Gastrocnemius medialis (tissue), 4 donors: ENCODE measurements at regions not wholly inside any gene's neighbourhood (a gene's known extent, or its start where the extent isn't known, plus 50 kb on each side); places are given as distances from the start of the nearest gene placed in this dataset.

Experiments used
- ATAC-seq, 2 donors: fragments of 150-250 bp; one replicate each; pipeline ENCODE4 v1.9.1; 2016
- DNase-seq, 2 donors: peaks; one replicate each; pipeline ENCODE4 v3.0.0-alpha.2; 2019
- H3K27ac ChIP-seq, 4 donors: fragments of 200-600 bp; sonication (generic); 1 replicate in 1 of 4; 2 replicates in 3 of 4; pipeline ENCODE4 v1.5.1; 2016 to 2018; ENCODE audit warnings: mild to moderate bottlenecking in 2 of 4, moderate library complexity in 1 of 4
- H3K27me3 ChIP-seq, 3 donors: fragments of 200-600 bp; sonication (generic) in 2 of 3; 1 replicate in 1 of 3; 2 replicates in 2 of 3; pipeline versions ENCODE4 v1.5.1 to v1.6.0; 2016 to 2019; ENCODE audit warnings: mild to moderate bottlenecking in 1 of 3, moderate library complexity in 1 of 3
- H3K36me3 ChIP-seq, 2 donors: fragments of 200-600 bp; sonication (generic) in 1 of 2; one replicate each; pipeline ENCODE4 v1.5.1; 2017 to 2018
- H3K4me1 ChIP-seq, 2 donors: fragments of 200-600 bp; sonication (generic) in 1 of 2; one replicate each; pipeline ENCODE4 v1.5.1; 2016 to 2017; ENCODE audit warnings: mild to moderate bottlenecking in 2 of 2
- H3K4me3 ChIP-seq, 4 donors: fragments of 200-600 bp; sonication (generic) in 3 of 4; 1 replicate in 1 of 4; 2 replicates in 3 of 4; pipeline ENCODE4 v1.5.1; 2016 to 2019; ENCODE audit warnings: mild to moderate bottlenecking in 2 of 4
- H3K9me3 ChIP-seq, 3 donors: fragments of 200-600 bp; sonication (generic) in 2 of 3; 1 replicate in 1 of 3; 2 replicates in 2 of 3; pipeline ENCODE4 v1.5.1; 2016 to 2019
- POLR2A ChIP-seq, 2 donors: fragments of 450-650 bp; IDR thresholded peaks; one replicate each; pipeline ENCODE4 v1.6.1; 2017; ENCODE audit warnings: antibody characterized with exemption in 2 of 2, mild to moderate bottlenecking in 2 of 2, moderate library complexity in 2 of 2
- in situ Hi-C, 4 donors: fragments of 200-750 bp; cut with MboI; loops; one replicate each; pipeline versions ENCODE4 v1.15.0 to v1.8.0; 2017; ENCODE audit warnings: low sequenced_read_pairs in 4 of 4
- intact Hi-C: fragments of 100-400 bp; cut with DNase I; formaldehyde crosslinking; loops from one replicate; pipeline ENCODE4 v1.15.1; 2023; ENCODE audit warnings: low total_unique reads
- TF ChIP-seq, protein P1 (sequence below), 5 experiments: fragments of 450-650 bp in 3 of 5; fragments of 200-600 bp in 2 of 5; sonication (generic) in 2 of 5; IDR thresholded peaks in 4 of 5; conservative IDR thresholded peaks in 1 of 5; 1 replicate in 4 of 5; 2 replicates in 1 of 5; pipeline ENCODE4 v1.5.1; 2016 to 2019; ENCODE audit warnings: antibody characterized with exemption in 5 of 5, mild to moderate bottlenecking in 3 of 5, moderate library complexity in 3 of 5

DNA sequence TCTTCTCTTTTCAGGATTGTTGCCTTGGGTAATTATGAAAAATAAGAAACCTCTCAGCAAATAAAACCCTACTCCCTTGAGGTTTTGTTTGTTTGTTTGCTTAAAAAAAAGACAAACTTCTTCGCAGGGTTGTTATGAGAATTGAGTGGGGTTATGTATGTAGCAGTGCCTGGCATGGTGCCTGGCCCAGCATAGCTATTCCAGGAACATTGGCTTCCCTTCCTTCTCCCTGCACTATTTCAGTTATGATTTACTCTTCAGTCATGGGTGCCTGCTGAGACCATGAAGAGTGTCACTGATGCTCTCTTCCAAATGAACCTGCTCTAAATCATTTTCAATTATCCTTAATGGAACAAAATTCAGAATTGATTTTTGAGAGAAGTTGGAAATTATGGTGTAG, 283.5 kb upstream of the ROPN1 start:
- H3K27me3 ChIP-seq: no peaks in the 10 kb centered on the region
- H3K9me3 ChIP-seq: no peaks in the 10 kb centered on the region
- no peak overlapping the region for H3K4me3 ChIP-seq
- DNase-seq (no peak), ATAC-seq (no peak)
- in situ Hi-C loops: no loop called here
- intact Hi-C loops: loop anchor here (5.0 kb wide), 1 partner anchor 243 kb away; the partner anchor contains the start of gene KALRN
- H3K36me3 ChIP-seq: no peaks in the 10 kb centered on the region
- H3K4me1 ChIP-seq: peaks cover 36 to 45% of the 10 kb centered on the region in 2 donors
- H3K27ac ChIP-seq: peak overlapping the region; percentile 41 to 83 (median 79)
- TF ChIP-seq POLR2A (IDR thresholded peaks at IDR 0.05): no peak
- TF ChIP-seq, protein P1, sequence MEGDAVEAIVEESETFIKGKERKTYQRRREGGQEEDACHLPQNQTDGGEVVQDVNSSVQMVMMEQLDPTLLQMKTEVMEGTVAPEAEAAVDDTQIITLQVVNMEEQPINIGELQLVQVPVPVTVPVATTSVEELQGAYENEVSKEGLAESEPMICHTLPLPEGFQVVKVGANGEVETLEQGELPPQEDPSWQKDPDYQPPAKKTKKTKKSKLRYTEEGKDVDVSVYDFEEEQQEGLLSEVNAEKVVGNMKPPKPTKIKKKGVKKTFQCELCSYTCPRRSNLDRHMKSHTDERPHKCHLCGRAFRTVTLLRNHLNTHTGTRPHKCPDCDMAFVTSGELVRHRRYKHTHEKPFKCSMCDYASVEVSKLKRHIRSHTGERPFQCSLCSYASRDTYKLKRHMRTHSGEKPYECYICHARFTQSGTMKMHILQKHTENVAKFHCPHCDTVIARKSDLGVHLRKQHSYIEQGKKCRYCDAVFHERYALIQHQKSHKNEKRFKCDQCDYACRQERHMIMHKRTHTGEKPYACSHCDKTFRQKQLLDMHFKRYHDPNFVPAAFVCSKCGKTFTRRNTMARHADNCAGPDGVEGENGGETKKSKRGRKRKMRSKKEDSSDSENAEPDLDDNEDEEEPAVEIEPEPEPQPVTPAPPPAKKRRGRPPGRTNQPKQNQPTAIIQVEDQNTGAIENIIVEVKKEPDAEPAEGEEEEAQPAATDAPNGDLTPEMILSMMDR (IDR thresholded peaks at IDR 0.05 in 4 of 5, conservative IDR thresholded peaks at IDR 0.05 in 1 of 5): no peak

DNA sequence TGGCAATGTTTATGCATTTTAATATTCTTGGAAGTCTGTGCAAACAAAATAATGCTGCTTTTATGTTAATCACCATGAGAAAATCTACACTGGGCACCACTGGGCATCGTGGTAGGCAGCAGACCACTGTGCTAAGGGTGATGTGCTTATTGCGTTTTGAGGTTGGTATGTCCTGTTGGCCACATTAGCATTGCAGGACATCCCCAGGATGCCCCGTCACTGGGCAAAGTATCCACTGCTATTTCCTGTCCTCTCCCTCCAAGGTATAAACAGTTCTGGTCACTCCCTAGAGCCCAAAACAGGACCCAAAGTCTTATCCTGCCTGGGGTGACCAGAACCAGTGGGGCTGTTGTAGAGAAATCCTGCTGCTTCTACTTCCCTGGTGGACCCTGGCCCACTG, 284.2 kb upstream of the ROPN1 start:
- in situ Hi-C loops: no loop called here
- no peaks in the 10 kb centered on the region for H3K9me3 ChIP-seq
- no peak for DNase-seq
- H3K36me3 ChIP-seq: no peaks in the 10 kb centered on the region
- no peak overlapping the region for H3K4me3 ChIP-seq
- H3K27ac ChIP-seq: peak overlapping the region; percentile 74 to 83 (median 79)
- peaks cover 36 to 45% of the 10 kb centered on the region in 2 donors for H3K4me1 ChIP-seq
- intact Hi-C loops: loop anchor here (5.0 kb wide), 1 partner anchor 244 kb away; the partner anchor contains the start of gene KALRN
- no peaks in the 10 kb centered on the region for H3K27me3 ChIP-seq
- peak; percentile 16 to 30 for ATAC-seq
- TF ChIP-seq, protein P1 (IDR thresholded peaks at IDR 0.05 in 4 of 5, conservative IDR thresholded peaks at IDR 0.05 in 1 of 5): no peak
- TF ChIP-seq POLR2A (IDR thresholded peaks at IDR 0.05): no peak

DNA sequence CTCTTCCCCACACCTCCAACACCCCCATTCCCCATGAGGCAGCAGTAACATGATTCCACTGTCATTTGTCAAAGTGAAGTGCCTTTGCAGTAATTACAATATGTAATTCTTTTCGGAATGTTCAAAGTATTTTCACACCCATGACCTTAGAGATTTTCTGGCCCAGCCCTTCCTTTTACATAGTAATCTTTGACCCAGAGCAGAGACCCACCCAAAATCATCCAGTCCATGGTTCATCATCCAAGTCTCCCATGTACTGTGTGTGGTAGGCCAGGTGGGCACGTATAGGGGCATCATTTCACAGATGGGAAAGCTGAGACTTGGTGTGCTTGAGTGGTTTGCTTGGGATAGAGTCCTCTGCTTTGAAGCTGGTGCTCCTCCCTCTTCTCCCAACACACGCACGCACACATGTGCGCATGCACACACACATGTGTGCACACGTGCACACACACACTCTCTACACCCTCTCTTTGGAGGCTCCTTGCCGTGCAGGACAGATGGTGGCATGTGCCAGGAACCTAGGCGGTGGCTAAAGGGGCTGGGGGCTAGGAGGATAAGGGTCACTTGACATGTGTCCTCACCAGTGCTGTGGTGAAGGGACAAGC, 284.7 kb upstream of the ROPN1 start:
- Histone ChIP-seq H3K9me3 (no peaks in the 10 kb centered on the region), H3K4me1 (peaks cover 40 to 45% of the 10 kb centered on the region in 2 donors), H3K27ac (peak overlapping the region; percentile 74 to 83 (median 79)), H3K4me3 (no peak overlapping the region), H3K27me3 (no peaks in the 10 kb centered on the region), H3K36me3 (no peaks in the 10 kb centered on the region)
- in situ Hi-C loops (no loop called here), intact Hi-C loops (loop anchor here (5.0 kb wide), 1 partner anchor 244 kb away; the partner anchor contains the start of gene KALRN)
- TF ChIP-seq, protein P1 (IDR thresholded peaks at IDR 0.05 in 4 of 5, conservative IDR thresholded peaks at IDR 0.05 in 1 of 5): no peak
- TF ChIP-seq POLR2A (IDR thresholded peaks at IDR 0.05): no peak
- no peak for DNase-seq
- ATAC-seq: no peak

DNA sequence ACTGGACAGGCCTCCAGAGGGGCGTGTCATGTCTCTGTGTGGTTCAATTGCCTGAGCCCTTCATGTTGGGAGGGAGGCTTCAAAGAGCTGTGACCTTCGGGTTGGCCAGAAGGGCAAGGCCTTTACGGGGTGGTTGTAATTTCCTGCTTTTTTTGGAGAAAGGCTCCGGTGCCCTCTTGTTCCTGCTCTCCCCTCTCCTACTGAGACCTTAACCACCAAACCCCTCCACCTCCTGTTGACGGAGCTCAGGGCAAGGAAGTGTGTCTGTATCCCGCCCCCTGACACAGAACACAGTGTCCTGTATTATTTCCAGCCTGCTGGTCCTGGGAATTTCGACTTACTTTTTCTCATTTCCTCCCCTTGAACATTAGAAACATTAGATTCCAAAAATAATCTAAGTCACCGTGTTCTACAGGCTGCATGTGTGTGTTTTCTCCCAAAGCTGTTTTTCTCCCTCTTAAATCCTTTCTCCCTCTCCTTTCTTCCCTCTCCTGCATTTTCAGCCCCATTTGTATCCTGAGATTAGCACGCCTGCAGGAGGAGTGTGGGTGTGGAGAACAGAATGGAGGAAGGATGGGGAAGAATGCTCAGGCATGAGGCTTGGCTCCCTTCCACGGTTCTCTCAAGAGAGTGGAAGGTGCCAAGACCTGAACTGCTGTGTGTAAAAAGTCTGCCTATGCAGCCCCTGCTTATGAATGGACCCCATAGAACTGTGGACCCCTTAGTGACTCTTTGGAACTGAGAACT, 285.4 kb upstream of the ROPN1 start:
- Histone ChIP-seq H3K4me3 (no peak overlapping the region), H3K27ac (peak overlapping the region; percentile 74 to 83 (median 79)), H3K36me3 (no peaks in the 10 kb centered on the region), H3K9me3 (no peaks in the 10 kb centered on the region), H3K4me1 (peaks cover 45% of the 10 kb centered on the region in 2 donors), H3K27me3 (no peaks in the 10 kb centered on the region)
- ATAC-seq (peak; percentile 53 to 54), DNase-seq (peak in 1 of 2 donors; percentile 30)
- in situ Hi-C loops (no loop called here), intact Hi-C loops (loop anchor here (5.0 kb wide), 1 partner anchor 245 kb away; the partner anchor contains the start of gene KALRN)
- TF ChIP-seq POLR2A (IDR thresholded peaks at IDR 0.05): peak in 1 of 2 donors; percentile 11
- TF ChIP-seq, protein P1 (IDR thresholded peaks at IDR 0.05 in 4 of 5, conservative IDR thresholded peaks at IDR 0.05 in 1 of 5): no peak
